HG02798 (cell line): ENCODE measurements at regions not wholly inside any gene's neighbourhood (a gene's known extent, or its start where the extent isn't known, plus 50 kb on each side); places are given as distances from the start of the nearest gene placed in this dataset.
"Not testable (repeated sequence)": the region's sequence is repeated elsewhere in the genome, so short reads cannot be mapped to it uniquely, and the experiment has no call there.

Source experiments
- ATAC-seq: cut with Tn5 transposase; IDR thresholded peaks from one replicate; pipeline ENCODE4 v1.9.1; 2021; ENCODE audit warnings: mild to moderate bottlenecking; ENCODE audit not compliant: unreplicated experiment, poor library complexity

- no peak for ATAC-seq
Measured at GRCh38 chr2:225841314-225841713, 441.8 kb downstream of the NYAP2 start.

DNA sequence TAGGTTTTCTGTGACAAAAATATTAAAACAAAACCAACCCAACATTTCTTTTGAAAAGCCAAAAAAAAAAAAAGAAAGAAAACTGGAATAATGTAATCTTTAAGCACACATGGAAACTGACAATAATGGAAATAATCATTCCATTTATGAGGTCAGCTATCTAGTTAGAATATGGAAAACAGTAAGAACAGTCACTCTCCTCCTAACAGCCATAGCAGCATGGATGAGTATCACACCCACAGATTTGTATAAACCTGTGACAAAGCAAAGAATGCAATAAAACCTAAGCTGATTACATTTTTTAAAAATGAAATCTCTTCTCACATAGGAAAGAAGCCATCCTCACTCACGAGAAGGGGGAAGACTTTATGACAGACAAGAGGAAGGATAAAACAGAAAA, 437.8 kb downstream of the NYAP2 start:
- no peak for ATAC-seq

GRCh38 chr2:225824748-225825449, 425.4 kb downstream of the NYAP2 start:
- no peak for ATAC-seq

DNA sequence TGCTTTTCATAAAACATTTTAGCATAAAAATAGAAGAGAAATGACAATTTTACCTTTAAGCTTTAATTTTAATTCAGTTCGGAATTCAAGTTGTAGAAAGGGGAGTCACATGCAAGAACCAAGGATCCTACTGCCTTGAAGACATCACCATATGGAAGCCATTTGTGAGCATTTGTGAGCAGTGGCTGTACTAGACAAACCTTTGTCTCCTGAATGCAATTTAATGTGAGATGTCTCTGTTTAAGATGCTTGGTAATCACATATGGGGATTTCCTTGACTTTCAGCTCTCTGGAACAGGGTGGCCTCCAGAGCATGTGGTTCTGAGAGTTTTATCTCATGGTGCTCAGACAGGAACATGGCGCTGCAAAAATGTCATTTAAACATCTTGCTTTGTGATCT, 421.8 kb downstream of the NYAP2 start:
- no peak for ATAC-seq

DNA sequence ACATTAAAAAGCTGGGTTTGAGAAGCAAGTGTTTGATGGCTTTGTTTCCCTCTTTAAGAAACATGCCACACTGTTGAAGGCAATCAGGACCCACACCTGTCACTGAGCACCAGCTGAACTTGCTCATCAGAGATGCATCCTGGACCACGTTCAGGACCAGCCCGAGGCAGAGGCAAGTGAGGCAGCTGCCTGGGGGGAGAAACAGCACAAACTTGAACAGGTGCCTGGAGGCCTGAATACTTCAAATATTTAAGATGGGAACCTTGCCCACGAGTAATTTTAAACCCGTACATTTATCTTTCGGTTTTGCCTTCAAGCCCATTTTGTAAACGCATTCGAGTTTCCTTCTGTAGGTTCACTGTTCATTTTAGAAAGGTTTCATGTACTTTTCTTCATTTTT, 421.3 kb downstream of the NYAP2 start:
- no peak for ATAC-seq

GRCh38 chr2:225814554-225814953, 415.0 kb downstream of the NYAP2 start:
- ATAC-seq = no peak

DNA sequence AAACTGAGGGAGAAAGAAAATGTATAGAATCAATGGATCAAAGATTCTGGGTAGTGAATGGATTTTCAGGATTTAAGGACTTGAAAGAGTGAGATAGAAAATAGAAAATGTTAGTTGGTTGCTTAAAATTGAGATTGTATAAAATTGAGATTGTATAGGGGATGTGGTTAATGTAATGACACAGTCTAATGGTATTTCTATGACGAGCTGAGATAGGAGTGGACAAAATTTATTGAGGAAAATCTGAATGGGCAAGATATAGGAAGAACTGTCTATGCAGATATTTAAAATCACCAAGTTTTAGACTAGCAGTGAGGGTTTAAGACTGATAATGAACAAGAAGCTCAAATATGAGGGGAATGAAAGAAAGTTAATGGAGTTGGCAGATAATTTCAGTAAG, 406.6 kb downstream of the NYAP2 start:
- ATAC-seq = no peak

GRCh38 chr2:225802076-225802475, 402.6 kb downstream of the NYAP2 start:
- ATAC-seq = not testable (repeated sequence)

DNA sequence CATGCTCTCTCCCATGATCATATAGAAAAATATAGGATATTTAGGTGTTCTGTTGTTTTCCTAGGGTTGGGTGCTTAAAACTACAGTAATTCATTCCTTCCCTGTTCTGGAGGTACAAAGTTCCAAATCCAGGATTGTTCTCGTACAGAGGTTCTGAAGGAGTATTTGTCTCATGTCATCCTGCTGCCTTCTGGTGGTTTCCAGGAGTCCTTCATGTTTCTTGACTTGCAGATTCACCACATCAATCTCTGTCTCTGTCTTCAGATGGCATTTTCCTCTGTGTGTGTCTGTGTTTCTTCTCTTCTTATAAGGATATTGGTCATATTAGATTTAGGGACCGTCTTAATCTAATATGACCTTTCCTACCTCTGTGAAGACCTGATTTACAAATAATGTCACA, 397.9 kb downstream of the NYAP2 start:
- ATAC-seq = no peak

GRCh38 chr2:225794652-225795400, 395.3 kb downstream of the NYAP2 start:
- no peak for ATAC-seq

- ATAC-seq = no peak
Measured at GRCh38 chr2:225793736-225794550, 394.4 kb downstream of the NYAP2 start.

- no peak for ATAC-seq
Measured at GRCh38 chr2:225788571-225789094, 389.1 kb downstream of the NYAP2 start.

- ATAC-seq = no peak
Measured at GRCh38 chr2:225787497-225787896, 388.0 kb downstream of the NYAP2 start.

DNA sequence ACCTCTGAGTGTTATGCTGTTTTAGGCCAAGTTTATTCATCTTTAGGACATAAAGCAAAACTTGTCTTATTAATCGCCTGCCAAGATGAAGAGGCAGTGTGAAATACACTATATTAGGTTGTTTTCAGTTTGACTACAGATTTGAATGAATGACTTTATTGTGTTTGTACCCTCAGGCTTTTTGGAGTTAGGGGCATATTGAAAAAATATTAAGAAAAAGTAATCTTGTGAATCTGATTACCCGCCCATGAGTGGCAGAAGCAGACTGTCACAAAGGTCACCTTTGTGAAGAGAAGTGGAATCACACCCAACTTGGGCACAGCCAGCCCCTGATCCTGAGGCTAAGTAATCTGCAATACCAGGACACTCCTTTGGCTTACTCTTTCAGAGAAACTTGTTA, 382.5 kb downstream of the NYAP2 start:
- ATAC-seq = no peak

- no peak for ATAC-seq
Measured at GRCh38 chr2:225781145-225781544, 381.6 kb downstream of the NYAP2 start.

DNA sequence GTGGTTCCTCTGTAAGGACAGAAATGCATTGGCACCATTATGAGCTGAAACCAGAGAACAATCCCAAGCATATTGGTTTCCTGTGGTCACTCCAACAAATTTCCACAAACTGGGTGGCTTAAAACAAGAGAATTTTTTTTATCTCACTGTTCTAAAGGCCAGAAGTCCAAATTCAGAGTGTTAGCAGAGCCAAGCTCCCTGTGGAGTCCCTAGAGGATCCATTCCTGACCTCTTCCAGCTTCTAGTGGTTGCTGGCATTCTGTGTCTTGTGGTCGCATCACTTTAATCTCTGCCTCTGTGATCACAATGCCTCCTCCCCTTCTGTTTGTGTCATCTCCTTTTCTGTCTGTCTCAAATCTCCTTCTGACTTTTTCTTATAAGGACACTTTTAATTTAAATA, 380.3 kb downstream of the NYAP2 start:
- ATAC-seq = no peak

DNA sequence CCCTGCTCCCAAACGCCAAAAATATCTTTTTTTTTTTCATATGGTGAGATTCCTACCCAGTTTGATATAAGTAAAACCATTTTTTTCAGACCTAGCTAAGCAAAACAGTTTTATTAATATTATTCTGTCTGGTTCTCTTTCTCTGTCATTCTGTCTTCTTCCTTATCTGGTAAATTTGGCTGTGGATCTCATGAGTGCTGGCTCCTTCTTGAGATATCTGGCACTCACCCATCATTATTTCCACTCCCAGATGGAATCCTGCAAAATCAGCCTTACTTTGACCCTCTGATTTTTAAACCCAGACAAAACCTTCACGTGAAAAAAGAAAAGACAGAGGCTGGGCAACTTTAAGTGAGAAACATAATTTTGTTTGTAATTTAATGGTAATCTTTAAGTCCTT, 373.6 kb downstream of the NYAP2 start:
- ATAC-seq = no peak

GRCh38 chr2:225771701-225772100, 372.2 kb downstream of the NYAP2 start:
- ATAC-seq = no peak

GRCh38 chr2:225768741-225769140, 369.2 kb downstream of the NYAP2 start:
- ATAC-seq = no peak

- no peak for ATAC-seq
Measured at GRCh38 chr2:225766431-225766830, 366.9 kb downstream of the NYAP2 start.

GRCh38 chr2:225765820-225766219, 366.3 kb downstream of the NYAP2 start:
- ATAC-seq = no peak
